Dermis blood vessel endothelial cell (primary cell): ENCODE measurements at regions not wholly inside any gene's neighbourhood (a gene's known extent, or its start where the extent isn't known, plus 50 kb on each side); places are given as distances from the start of the nearest gene placed in this dataset.
"Not testable (repeated sequence)": the region's sequence is repeated elsewhere in the genome, so short reads cannot be mapped to it uniquely, and the experiment has no call there.

Source experiments
- DNase-seq: peaks from one replicate; pipeline ENCODE4 v3.0.0; 2010

DNA sequence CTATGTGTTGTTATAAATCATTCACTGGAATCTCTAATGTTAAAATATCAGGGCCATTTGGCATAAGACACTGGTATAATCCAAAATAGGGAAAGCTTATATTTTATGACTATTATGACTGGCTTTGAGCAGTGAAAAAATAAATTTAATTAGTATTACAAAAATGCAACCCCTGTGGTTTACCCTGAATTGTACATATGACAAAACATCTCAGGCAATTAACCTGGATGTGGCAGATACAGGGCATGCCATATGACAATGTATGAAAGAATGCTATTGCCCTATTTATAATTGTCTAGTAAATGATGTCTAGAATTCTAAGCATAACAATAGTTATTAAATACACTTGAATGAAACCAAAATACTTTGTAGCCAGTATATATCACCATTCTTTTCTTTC lies 532.5 kb upstream of the ADGRL4 start:
- no peak for DNase-seq

DNA sequence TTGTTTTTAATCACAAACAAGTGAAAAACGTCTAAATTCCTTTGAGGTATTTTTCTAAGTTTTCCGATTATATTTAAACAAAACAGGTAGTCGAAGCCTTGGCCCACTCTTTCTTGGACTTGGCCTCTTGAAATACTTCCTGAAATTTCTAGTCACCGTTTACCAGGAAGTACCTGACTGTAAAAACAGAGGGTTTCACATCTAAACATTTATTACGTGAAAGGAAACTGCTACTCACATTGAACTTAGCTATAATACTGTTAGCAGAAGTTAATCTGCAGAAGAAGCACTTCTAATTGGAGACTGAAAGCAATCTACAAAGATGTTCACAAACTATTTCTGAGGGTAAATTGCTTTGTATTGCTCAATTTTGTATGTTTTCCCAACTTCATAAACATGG lies 526.0 kb upstream of the ADGRL4 start:
- no peak for DNase-seq

DNA sequence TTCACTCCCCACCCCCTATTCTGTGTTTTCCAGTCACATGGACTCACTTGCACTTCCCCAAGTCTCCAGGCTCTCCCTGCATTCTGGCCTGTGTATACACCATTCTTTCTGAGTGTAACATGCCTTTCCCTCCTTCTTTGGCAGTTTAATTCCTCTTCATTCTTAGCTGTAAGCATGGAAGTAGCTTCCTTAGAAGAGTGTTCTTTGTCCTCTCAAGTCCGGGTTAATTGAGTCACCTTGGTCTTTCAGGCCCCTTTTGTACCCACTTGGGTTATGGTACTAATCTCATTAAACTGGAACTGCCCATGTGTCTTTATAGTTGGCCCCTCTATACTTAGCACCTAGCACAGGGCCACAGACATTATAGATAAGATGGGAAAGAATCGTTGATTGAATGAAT lies 525.3 kb upstream of the ADGRL4 start:
- DNase-seq = no peak

DNA sequence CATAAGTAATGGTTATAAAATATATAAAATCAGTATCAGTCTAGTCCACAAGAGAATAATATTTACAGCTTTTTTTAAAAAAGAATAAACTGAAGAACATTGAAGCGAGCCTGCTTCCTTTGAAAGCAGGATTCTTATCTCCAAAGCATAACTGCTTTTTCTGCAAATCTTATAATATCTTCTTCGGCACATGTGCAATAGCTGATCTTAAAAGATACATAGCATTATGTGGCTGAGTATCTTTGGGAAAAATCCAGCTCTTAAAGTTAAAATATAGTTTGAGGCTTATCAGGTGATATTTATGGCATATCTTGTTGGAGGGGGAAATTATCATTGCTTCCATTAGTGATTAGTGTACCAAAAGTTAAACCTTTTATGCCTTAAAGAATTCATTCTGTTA lies 523.9 kb upstream of the ADGRL4 start:
- no peak for DNase-seq

DNA sequence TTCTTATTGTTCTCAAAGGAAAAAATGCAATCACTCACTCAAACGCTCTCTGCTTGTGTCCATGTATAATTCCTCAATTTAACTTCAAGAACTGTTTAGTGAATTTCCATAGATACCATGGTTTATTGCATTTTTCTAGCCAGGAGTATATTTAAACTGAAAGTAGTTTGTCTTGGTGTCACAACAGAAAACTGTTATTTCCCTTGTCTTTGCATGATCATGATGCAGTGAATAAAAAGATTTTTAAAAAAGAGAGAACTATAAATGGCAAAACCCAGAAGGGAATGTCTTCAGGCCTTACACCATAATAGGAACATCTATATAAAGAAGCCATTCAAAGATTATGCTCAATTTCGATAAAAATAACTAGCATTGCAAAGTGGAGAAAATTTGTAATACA lies 523.5 kb upstream of the ADGRL4 start:
- no peak for DNase-seq

DNA sequence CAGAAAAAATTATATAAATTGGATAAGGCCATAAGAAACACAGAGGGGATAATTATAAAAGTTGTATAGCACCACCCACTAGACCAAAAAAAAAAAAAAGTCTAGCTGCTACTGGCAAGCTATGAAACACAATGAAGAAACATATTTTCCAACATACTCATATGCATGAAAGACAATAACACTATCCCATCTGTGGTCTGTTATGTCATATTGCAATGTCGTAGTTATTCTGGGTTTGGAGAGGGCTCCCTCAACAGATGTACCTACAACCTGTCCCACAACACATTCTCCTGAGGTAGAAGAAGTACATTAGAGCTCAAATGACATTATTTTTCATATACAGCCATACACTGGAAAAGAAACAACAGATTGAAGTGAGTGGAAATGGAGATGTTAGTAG lies 517.6 kb upstream of the ADGRL4 start:
- no peak for DNase-seq

DNA sequence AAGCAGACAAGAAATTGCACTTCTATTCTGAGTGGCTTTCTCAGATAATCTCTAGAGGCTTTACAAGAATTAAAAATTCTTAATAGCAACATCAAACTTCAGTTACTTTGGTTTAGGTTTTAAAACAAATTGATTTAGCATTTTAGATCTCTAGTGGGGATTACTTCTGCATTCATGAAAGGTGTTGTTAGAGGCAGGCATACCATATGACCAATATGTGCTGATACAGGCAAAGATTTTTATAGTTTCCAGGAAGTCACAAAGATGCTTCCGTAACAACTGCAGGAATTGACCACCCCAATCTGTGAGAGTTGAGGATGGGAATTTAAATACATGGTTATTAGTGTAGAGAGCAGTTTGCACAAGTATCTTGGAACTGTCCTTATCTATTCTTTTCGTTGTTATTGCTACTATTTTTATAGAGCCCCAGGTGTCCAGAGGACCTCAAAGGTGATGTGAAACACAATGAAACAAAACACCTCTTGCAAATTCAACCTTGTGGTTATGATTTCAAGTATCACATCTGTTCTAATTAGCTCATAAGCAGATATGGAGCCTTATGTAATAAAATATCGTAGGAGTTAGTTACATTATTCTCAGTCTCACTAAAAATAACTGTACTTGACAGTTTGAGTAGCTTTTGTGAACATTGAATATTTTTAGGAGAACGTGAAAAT lies 512.7 kb upstream of the ADGRL4 start:
- no peak for DNase-seq

DNA sequence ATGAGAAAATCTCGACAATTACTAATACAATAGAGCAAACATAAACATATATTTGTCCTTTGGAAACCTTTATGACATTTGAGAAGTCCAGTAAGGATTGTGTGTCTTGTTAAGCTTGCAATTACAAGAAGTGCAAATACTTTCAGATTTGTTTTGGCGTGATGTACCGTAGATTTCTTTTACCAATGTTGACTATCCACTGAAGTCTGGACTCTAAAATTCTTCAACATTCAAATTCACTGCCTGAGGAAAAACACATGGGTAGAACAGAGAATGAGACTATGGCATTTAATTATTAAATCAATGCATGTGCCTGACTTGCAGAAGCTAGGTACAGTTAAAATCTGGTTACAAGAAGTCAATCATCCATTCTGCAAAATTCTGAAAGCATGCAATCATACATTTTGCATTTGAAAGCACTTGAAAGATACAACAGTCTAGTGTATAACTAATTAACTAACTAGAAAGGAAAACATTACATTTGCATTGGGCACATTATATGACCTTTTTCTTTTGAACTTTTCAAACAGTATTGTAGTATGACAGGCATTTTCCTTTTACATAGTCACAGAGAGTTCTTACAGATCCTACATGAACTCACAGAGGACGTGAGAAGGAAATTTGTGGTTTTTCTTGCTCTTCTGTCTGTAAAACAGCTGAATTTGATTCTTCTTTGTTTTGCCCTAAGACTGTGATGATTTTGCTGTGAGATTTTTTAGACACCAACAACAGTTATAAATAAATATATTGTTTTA lies 511.1 kb upstream of the ADGRL4 start:
- DNase-seq = no peak

DNA sequence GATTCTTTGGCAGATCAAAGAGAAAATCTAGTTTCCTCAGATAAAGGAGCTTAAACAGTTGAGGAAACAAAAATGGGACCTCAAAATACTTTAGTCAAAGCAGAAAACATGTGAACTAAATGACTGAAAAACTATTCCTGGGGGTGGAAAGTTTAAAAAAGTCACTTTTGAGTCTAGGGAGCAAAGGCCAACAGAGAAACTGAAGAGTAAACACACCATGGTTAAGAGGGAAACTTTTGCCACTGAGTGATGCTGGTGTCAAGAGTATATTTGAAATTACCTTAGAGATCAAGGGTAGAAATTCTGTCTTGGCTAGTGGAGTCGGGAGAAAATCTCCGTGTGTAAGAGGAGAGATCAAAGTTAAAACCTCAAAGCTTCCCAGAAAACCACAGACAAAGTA lies 501.2 kb upstream of the ADGRL4 start:
- no peak for DNase-seq

DNA sequence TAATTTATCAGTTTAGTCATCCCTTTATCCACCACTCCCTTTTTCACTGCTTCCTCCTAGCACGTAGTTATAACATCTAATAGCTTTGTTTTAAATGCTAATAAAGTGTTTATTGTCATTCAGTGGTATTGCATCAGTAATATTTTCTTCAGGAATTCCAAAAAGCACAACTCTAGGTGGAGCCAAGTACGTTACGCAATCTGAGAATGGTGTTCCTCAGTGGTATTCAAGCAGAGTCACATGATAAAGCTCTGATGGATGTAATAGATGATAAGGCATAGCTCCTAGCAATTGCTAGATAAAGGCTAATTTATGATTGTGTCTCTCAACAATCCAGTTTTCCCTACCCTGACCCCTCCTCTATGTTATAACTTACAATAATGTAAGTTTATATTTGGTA lies 494.6 kb upstream of the ADGRL4 start:
- DNase-seq = no peak

DNA sequence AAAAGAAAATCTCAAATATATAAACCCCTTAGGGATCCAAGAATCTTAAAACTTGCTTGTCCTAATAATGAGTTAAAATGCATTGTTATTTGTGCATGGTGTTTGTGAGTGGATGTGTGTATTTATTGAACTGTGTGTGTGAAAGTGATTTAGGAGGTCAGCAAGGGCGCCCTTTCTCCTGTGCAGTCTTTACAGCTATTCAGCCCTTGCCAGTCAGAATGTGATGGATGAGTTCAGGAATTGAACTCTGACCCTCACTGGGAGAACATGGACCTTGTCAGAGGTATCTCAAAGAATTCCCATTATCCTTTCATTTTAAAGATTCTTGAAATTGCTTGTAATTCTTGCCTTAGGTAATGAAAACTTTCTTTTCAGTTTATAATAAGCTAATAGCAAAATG lies 493.0 kb upstream of the ADGRL4 start:
- no peak for DNase-seq

DNA sequence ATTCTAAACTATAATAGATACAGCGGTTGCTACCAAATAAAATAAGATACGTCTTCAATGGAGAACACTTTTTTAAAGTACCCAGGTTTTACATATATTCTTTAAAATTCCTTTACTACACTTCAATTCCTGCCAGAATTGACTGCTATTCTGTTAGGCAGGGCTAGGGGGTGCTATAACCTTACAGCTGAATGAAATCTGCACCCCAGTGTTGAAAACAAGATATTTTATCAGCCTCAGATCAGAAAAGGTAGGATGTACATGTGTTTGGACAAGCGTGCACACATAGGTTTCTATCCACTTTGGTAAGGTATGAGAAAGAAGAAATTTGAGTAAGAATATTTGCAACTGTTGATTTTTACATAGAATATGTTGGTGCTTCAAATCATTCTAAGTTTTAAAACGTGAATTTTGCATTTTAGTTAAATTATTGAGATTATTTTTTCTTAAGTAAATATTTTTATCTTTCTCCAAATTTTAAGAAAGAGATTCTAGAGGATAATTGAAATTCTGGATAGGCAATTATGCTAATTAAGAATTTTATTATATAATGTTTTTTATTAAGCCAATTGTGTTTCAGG lies 490.8 kb upstream of the ADGRL4 start:
- peak; percentile 65 for DNase-seq

DNA sequence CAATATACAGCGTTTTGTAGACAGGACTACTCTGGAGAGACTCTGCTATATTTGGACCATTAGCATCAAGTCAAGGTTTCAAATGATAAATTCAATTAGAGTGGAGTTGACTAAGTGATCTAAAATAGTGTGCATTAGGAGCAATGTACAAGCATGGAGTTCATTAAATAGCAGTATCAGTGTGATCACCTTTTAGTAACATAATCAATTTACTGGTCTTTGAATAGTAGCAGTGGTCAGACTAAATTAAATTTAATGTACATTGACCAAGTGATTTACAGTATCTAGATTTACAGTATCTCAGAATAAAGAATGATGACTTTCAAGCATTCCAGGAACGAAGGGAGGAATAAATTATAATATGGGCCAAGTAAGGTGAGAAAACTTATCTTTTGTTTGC lies 489.6 kb upstream of the ADGRL4 start:
- no peak for DNase-seq

DNA sequence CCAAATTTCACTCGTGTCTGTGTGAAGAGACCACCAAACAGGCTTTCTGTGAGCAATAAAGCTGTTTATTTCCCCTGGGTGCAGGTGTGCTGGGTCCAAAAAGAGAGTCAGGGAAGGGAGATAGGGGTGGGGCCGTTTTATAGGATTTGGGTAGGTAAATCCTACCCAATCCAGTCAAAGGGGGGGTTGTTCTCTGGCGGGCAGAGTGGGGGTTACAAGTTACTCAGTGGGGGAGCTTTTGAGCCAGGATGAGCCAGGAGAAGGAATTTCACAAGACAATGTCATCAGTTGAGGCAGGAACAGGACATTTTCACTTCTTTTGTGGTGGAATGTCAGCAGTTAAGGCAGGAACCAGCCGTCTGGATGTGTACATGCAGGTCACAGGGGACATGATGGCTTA lies 487.2 kb upstream of the ADGRL4 start:
- not testable (repeated sequence) for DNase-seq

DNA sequence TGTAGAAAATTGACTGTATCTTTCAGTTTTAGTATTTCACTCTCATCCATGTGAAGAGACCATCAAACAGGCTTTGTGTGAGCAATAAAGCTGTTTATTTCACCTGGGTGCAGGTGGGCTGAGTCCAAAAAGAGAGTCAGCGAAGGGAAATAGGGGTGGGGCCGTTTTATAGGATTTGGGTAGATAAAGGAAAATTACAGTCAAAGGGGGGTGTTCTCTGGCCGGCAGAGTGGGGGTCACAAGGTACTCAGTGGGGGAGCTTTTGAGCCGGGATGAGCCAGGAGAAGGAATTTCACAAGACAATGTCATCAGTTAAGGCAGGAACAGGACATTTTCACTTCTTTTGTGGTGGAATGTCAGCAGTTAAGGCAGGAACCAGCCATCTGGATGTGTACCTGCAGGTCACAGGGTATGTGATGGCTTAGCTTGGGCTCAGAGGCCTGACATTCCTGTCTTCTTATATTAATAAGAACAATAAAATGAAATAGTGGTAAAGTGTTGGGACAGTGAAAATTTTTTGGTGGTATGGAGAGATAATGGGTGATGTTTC lies 482.1 kb upstream of the ADGRL4 start:
- DNase-seq = not testable (repeated sequence)

DNA sequence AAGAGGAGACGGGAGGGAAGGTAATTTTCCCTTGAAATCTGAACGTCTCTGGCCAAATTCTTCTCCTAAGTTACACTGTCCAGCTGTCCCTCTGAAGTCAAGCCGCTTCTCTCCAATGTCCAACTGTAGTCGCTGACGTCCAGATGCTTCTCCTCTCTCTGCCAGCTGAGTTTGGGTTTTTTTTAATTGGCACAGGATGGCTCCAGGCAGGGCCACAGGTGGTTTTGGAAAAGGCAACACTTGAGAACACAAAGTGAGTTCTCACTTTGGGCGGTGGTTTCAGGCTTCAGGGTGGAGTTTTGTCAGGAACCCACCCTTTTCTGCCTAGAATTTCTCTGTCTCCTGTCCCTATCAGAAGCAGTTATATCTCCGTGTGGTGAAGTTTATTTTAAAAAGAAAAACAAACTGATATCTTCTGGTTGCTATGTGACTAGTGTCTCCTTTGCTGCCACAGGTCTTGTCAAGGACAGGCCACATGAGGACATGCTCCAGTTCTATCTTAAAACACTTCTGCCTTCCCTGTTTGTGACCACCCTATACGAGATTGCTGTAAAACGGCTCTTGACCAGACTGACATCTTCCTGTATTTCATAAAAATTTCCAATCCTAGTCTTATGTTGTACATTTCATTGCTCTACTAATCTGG lies 472.3 kb upstream of the ADGRL4 start:
- DNase-seq = no peak

DNA sequence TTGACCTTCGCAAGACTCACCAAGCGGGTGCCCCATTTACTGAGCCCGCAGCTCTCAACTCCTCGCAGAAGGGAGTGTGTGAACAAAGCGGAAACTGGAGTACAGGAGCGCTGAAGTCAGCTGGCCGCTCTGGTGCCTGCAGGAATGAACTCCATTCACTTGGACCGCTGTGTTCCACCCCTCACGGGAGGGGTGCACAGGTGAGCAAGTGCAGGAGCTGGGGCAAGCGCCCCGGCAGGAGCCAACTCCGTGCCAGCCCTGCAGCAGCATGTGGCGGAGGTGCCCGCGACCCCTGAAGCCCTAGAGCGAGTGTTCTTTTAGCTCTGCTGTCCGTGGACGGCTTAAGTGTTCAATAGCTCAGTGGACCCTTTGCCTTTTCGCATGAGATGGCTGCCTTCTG lies 471.6 kb upstream of the ADGRL4 start:
- no peak for DNase-seq

DNA sequence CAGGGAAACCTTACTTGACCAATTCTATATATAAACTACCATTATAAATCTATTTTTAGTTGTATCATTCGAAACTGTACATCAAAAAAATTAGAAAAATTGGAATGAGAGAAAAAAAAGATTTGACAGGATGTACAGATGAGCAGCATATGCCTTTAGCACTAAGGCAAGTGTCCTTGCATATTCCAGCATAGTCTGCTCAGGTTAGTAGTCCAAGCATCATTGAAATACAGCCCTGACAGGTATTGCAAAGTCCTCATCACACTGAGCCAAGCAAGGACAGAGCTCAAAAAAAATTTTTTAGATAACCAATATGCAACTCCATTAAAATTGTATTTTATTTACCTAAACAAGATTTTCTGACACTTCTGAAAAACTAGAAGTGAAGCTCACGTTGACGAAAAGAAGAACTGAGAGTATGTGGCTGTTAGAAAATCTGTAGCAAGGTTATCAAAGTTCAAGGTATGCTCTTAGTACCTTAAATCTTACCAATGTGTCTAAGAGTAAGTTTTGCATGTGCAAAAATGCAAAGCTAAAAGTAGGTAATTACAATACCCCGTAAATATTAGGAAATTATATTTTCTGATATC lies 465.6 kb upstream of the ADGRL4 start:
- no peak for DNase-seq

DNA sequence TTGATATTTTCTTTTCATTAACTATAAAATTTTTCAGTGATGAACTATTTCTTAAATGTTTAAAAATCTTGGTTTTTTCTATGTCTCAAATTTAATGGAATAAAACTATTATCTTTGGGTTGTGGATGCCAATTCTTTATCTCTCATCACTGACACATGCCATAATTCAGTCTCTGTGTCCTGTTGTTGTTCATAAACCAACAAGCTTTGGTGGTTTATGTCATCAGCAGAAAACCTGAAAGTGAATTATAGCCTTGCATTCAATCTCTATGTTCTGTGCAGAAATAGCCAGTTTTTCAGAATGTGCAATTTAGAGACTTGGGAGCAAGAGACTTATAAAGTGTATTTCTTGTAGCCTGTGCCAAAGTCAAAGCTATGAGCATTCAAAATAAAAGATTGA lies 462.6 kb upstream of the ADGRL4 start:
- no peak for DNase-seq

DNA sequence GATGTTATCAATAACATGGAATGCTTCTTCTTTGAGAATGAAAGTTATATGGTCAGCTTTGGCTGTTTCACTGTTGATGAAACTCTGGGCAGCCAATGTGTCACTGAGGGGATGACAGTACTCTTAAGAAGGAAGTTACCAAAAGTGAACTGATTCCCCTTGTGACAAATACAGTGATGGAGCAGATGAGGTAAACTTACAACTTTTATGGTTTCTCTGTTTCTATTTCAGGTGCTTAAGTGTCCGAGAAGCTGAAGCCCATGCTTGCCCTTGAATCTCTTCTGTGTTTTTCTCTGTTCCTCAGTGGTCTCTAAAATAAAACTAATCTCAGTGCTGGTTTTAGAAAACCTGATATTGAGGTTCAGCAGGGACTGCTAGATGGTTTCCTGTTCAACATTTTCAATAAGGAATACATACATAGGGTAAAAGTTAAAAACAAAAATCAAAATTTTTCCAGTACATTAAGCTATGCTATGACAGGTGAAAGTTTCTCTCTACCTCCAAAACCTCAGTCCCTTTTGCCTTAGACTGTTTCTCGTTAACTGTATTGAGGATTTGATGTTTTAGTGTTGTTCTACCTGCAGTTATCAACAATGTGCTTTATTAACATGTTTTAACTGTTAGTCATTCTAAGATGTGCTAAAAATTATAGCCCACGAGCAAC lies 454.4 kb upstream of the ADGRL4 start:
- DNase-seq = no peak

DNA sequence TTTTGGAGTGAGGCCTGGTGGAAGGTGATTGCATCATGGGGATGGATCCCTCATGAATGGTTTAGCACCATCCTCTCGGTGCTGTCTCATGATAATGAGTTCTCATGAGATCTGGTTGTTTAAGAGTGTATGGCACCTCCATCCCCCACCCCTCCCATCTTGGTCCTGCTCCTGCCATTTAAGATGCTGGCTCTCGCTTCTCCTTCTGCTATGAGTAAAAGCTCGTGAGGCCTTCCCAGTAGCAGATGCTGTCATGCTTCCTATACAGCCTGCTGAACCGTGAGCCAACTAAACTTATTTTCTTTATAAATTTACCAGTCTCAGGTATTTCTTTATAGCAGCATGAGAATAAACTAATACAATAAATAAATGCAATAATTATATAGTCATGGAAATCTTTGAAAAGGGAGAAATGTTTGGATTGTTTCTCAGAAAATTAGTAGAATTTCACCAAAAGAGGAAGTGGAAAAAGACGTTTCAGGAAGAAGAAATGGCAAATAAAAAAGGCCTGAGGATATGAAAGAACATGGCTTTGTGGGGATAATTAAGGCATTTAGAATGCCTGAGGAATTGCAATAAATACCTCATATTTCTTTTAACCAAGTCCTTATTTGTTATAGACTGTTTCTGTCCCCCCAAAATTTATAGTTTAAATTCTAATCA lies 451.2 kb upstream of the ADGRL4 start:
- no peak for DNase-seq

DNA sequence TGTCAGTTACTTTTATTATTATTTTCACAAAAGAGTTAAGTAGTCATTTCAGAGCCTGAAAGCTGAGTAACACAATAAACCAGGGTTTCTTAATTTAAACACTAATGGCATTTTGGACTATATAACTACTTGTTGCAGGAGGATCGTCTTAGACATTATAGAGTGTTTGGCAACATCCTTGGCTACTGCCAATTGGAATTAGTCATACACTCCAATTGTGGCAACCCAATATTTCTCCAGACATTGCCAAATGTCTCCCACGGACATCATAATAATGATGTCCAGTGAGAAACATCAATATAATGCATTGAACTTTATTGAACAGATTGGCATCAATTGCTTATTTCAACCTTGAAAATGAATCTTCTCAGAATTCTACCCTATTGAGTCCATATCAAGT lies 441.9 kb upstream of the ADGRL4 start:
- DNase-seq = no peak
